HG02938 (cell line): ENCODE measurements at regions not wholly inside any gene's neighbourhood (a gene's known extent, or its start where the extent isn't known, plus 50 kb on each side); places are given as distances from the start of the nearest gene placed in this dataset.
"Not testable (repeated sequence)": the region's sequence is repeated elsewhere in the genome, so short reads cannot be mapped to it uniquely, and the experiment has no call there.

ENCODE experiments used
- ATAC-seq: cut with Tn5 transposase; IDR thresholded peaks from one replicate; pipeline ENCODE4 v1.9.1; 2021; ENCODE audit warnings: mild to moderate bottlenecking, moderate library complexity; ENCODE audit not compliant: unreplicated experiment

DNA sequence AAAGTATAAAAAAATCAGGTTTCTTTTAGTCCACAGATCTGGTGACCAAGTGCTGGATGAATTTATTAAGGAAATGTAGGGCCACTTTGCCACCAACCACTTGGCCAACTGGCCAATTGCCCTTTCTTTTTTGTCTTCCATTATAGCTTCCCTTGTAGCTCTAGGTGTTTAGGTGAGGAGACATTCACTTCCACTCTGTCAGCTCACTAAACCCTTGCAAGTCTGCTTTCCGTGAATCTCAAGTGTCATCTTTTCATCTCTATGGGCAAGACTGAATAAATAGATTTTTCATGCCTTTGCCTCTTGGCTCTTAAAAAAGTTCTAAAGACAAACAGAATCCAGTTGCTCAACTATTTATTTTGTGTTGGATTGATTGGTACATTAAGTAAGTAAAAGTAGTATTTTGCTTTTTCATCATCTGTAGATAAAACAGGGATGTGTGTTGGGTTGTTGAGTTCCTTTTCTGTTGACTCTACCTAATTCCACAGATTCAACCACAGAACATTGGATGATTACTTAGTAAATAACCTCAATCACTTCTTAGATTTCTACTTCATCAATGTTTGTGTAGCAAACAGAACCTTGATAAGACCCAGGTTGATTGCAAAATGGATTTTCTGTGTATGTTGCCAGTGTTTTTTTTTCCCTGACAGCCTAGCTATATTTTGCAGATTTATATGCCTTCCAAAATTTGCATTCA, 68.1 kb upstream of the GRXCR1 start:
- ATAC-seq: no peak

DNA sequence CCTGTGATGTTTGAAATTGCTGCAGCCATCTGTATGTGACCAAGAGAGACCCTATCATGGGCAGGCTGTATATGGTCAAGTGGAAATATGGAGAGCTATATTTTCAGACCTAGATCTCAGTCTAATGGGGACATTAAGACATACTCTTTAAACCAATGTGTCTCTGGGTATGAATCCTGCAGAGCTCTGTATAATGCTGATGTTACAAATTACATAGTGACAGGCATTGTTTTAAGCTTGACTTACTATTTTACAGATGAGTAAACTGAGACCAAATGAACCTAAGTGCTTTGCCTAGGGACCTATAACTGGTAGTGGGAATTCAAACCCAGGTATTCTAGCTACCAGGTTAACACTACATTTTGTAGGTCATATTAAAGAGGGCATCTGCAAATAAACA, 71.3 kb upstream of the GRXCR1 start:
- no peak for ATAC-seq

DNA sequence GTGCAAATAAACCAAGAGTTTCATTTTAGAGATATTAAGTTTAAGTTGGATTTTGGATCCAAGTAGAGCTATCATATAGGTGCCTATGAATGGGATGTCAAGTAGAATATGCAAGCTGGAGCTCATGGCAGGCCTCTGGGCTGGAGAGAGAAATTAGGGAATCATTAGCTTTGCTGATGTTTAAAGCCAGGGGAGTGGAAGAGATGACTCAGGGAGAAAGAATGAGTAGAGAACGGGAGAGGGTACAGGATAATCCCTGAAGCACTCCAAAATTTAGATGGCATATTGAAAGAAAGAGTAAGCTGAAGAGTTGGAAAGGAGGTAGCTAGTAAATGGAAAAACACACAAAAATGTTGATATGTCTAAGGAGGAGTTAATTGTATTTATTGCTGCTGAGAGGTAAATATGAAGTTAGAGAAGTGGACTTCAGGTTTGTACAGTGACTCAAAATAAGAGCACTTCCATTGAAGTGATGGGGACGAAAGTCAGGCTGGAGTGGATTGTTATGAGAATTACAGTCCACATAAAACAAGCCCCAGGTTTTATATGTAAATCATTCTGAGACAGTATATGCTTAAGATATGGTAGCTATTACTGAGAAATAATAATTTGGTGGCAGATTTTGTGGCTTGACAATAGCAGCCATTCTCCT, 72.5 kb upstream of the GRXCR1 start:
- no peak for ATAC-seq

DNA sequence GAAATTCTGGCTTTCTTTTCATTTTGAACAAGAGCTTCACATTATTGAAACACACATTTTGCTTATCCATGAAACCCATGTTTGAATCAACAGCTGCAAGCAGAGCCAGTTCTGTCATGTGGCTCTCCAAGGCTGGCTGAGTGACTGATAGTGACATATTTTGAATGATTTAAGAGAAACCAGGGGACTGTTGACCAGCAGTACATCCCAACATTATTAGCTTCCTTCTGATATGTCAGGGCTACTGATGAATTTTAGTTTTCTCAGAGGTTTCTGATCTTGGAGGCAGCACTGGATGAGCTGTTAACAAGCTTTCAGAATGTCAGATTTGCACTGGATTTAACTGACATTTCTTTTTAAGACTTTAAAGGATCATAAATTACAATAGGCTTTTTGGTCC, 74.6 kb upstream of the GRXCR1 start:
- ATAC-seq: no peak

DNA sequence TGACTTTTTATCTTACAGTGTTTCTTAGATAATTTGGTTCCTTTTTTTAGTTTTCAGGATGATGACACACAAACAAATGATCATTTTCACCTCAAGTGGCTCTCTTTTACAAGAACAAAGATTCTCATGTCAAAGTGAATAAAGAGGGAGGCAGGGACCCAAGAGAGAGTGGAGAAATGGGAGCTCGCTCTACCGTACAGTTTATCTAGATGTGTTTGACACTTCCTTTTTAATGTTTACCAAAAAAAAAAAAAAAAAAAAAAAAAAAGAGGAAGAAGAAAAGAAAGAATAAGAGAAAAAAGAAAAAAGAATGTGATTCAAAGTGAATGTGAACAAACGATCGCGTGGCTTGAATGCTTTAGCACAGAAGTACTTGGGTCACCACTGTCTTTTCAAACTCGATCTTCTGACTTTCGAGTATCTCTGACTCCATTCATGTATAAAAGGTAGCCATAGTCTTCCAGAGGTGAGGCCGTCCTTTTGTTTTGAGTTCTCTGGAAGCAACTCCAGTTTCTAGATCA, 75.6 kb upstream of the GRXCR1 start:
- no peak for ATAC-seq

DNA sequence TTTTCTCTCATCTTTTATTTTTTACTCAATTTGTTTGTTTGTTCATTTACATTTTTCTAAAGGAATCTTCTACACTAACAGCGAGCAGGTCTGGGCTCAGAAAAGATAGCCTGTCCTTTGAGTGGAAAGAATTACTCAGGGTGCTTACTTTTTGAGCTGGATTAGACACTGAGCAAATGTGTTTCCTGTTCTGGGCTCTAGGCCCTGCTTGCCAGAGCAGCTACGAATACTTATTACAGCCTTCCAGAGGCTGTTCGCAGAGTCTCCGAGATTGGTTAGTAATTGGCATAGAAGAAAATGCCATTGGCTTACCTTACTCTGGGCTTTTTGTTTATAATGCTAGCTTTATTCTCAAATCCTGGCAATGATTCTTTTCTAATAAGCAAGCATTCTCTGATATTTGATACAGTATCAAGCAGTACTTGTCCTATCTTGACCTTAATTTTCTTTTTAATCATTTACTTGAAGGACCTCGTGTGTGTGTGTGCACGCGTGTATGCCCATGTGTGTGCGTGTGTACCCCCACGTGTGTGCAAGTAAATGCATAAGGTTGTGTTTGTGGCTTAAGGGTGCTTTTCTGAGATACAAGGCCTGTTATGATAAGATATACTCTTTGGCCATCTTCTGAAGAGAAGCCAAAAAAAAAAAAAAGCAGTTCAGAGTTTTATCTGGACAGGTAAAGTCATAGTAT, 76.2 kb upstream of the GRXCR1 start:
- no peak for ATAC-seq

DNA sequence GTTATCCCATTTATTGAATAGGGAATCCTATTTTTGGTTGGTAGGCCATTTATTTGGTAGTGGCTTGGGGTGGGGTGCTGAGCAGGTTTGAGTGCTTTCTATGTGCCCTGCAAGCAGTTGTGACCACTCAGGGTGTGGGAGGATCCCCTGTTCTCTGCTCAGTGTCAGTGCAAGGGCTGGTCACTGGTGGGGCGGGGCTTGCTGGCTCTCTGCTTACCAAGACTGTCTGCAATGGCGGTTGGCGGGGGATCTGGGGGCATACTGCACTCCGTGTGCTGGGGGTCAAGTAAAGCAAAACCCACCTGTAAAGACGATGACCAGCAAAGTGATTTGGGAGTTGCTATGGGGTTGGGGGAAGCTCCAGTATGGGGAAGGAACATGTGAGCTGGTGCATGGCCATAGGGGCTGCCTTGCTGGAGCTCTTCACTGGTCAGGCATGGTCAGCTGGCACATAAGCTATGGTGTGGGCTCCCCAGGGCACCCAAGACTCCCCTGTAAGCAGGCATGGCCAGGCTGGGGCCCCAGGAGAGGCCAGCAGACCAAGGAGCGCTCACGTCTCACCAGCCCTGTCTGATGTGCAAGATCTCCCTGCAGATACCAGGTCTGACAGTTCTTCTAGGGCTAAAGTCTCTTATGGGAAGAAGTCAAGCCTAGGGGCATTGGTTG, 83.0 kb upstream of the GRXCR1 start:
- no peak for ATAC-seq

DNA sequence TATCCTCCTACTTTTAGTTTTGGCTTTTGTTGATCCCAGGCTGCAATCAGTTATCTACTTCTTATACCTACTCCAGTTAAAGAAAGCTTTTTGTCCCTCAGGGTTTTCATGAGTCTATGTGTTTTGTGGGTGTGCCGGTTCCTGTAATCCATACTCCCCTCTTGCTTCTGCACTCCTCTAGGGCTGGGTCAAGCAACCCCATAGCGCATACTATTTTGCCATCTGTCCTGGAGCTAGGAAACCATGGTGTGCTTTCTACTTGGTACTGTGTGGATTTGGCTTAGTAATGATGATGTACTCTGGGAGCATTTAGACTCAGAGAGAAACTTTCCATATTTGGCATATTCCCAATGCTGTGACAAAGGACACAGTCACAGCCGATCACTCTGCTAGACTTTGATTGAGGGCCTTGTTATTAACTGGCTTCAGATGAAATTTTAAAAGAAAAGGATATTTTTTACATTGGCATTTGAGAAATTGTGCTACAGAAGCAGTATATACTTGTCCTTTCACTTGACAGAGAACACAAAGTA, 86.1 kb upstream of the GRXCR1 start:
- ATAC-seq: no peak

DNA sequence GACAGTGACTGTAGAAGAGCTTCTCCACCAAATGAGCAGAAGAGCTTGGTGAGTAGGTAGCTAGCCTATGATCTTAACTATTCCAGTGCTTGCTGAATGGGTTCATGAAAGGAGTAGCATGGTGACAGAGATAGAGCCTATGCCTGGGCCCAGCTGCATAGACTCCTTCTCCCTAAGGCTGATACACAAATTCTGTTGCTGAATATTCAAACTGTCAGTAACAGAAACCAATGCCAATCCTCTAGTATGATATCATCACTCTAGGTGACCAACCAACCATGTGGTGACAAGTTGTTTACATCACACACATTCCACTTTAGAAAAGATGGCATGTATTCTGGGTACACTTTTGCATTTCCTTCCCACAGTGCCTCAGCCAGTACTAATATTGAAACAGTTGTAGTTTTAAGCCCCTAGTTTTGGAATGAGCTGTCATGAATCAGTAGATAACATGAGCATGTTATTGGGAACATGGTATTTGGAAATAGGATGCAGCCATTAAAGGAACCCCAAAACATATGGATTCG, 103.4 kb upstream of the GRXCR1 start:
- peak; percentile 54 for ATAC-seq

DNA sequence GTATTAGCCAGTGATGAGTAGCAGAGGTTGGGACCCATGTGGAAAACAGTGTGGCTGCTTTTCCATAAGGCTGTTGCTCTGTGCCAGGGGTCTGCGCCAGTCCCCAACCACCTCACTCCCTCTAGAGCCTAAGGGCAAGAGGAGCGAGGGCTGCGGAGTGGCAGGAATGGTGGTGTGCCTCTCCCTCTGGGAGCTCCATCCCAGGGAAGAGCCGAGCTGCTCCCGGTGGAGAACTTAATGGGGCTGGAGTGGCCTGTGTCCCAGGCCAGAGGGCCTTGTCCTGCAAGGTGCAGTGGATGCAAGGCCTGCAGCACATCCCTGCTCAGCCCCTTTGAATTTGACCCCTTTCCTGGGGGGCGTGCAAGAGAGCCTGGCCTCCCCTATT, 105.4 kb upstream of the GRXCR1 start:
- no peak for ATAC-seq

DNA sequence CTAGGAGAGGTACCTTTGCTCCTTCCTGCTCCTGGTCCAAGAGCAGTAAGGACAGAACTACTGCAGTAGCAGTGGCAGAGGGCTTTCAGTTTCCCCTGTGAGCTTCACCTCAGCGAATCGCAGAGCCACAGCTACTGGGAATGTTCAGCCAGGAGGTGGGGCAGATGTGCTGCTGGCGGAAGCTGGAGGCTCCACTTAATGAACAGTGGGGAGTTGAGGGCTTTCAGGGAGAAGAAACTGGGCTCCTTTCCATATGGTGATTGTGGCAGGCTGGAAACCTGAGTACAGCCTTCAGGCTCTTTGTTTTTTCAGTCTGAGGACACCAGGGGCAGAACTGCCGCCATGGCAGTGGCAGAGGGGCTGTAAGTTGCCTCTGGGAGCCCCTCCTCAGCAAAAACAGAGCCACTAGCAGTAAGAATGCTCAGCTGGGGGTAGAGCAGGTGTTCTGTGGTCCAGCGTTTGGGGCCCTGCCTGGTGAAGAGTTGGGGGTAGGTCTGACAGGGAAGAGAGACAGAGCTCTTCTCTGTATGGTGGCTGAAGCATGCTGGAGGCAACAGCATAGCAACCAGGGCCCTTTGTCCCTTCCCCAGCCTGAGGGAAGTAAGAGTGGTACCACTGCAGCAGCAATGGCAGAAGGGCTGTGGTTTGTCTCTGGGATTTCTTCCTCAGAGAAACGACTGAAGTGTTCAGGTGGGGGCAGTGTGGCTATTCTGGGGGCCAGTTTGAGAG, 106.0 kb upstream of the GRXCR1 start:
- ATAC-seq: no peak

DNA sequence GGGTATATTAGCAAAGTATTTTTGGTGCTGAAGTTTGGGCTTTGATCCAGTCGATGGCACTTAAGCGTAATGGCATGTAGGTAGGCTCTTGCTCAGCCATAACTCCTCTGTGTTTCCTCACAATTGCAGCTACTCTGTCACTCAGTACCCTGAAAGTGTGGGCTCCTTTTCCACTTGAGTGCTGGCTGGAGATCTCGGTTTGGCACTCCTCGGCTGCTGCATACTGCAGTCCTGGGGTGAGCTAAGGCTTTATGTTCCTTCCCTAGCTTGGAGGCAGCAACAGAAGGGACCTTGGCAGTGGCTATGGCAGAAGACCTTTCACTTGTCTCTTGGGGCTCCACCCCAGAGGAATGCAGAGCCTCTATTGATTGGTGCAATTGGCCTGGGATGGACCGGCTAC, 106.7 kb upstream of the GRXCR1 start:
- ATAC-seq: no peak

DNA sequence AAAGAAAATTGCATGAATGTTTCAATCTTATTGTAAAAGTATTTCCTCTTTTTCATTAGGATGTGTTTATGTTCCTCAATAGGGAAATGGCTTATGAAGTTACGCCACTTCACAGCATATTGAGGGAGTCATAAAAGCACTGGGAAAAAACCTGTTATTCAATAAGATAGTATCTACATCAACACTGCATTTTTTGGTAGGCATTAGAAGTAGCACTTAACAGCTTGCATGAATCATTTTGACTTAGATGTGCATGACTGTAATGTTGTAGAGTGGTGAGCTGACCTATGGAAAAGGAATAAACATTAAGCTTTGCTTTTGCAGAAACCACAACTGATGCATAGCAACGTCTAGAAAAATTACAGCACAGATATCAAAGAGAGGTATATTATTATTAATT, 111.2 kb upstream of the GRXCR1 start:
- no peak for ATAC-seq

DNA sequence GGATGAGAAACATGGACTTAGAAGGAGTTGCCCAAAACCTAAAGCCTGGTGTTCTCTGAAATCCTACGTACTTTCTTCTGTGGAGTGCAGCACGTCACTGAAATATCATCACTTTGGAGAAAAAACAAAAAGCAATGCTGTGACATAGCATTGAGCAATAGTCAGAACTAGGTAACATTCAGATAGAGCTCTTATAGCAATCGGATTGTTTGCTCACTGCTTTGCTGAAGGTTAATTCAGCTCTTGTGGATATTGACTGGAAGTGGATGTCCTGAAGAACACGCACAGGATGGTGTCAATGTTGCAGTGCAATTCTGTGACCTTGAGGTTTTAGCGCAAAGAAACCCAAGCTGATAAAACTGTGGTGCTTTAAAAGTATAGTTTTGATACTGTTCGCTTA, 114.2 kb upstream of the GRXCR1 start:
- no peak for ATAC-seq

DNA sequence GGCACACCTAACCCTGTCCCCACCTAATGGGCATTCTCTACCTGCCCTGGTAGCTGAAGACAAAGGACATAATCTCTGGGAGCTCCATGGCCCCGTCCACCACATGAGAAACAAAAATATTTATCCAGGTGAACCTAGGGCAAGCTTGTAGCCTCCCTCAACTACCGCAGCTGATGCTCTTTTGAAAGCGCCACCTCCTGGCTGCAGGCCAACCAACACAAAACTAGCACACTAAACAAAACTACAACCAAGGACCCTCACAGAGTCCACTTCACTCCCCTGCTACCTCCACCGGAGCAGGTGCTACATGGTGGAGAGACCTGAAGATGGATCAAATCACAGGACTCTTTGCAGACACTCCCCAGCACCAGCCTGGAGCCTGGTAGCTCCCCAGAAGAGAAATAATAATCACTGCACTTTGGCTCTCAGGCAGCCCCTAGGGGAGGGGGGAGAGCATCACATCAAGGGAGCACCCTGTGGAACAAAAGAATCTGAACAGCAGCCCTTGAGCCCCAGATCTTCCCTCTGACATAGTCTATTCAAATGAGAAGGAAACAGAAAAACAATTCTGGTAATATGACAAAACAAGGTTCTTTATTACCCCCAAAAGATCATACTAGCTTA, 111.3 kb upstream of the ATP8A1 start:
- no peak for ATAC-seq

DNA sequence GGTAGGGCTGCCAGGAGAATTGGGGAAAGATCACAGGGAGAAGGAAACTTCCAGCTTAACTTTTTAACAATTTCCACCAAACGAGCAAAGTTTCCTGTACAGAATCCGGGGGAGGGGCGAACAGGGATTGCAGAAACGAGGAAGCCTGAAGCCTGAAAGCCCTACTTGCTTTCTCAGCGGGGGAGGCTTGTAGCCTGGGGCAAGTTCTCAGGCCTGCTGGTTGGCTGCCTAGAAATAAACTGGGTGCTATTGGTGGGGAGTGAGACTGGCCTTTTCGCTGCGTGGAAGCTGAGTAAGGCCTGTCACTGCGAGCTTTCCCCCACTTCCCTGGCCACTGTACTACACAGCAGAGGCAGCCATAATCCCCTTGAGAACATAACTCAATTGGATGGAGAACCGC, 110.8 kb upstream of the ATP8A1 start:
- no peak for ATAC-seq

DNA sequence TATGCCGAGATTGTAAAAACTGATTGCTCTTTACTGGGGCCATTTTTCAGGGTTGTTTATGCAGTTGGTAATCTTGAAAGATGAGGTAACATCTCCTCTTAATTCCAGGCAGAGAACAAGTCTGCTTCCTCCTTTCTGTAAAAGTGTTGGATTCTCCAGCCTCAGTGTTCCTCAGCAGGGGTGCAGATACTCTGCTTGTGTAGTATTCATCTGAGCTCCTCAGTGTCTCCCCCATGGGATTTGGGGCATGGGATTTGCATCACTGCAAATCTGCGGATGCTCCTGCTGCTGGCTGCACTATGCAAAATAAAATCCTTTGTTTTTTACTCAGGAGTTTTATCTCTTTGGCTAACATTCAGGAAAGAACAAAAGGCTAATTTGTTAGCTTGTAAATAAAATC, 104.9 kb upstream of the ATP8A1 start:
- ATAC-seq: no peak

DNA sequence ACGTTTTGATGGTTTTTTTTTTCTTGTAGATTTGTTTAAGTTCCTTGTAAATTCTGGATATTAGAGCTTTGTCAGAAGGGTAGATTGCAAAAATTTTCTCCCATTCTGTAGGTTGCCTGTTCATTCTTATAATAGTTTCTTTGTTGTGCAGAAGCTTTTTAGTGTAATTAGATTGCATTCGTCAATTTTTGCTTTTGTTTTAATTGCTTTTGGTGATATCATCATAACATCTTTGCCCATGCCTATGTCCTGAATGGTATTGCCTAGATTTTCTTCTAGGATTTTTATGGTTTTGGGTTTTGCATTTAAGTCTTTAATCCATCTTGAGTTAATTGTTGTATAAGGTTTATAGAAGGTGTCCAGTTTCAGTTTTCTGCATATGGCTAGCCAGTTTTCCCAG, 98.1 kb upstream of the ATP8A1 start:
- ATAC-seq: not testable (repeated sequence)

DNA sequence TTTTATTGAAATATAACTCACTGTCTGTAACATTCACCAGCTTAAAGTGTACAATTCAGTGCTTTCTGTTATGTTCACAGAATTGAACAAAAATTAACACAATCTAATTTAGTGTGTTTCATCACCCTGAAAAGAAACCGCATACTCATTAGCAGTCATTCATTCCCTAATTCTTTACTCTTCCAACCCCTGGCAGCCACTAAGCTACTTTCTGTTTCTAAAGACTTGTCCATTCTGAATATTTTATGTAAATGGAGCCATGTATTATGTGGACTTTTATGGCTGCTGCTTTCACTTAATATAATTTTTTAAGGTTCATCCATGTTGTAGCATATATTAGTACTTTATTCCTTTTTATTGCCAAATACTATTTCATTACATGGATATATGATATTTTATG, 94.7 kb upstream of the ATP8A1 start:
- no peak for ATAC-seq

DNA sequence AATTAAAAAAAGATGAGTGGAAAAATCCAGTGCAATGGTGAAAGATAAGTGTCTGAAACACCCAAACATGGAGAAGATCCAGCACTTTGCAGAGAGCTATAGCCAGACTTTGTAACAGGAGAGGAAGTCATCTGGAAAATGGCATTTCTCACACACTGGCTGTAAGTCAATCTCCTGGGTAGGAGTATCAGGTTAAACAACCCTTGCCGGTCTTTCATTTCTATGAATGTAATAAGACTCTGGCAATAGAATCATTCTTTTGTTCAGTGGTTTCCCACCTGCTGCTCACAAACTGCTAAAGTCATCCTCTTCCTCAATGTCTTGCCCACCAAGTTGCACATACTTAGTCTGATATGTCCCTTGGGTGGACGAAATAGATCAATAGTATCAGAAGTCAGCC, 94.0 kb upstream of the ATP8A1 start:
- no peak for ATAC-seq
